IMR-90 (cell line): ENCODE measurements at regions not wholly inside any gene's neighbourhood (a gene's known extent, or its start where the extent isn't known, plus 50 kb on each side); places are given as distances from the start of the nearest gene placed in this dataset.

Source experiments
- ATAC-seq: fragments of 200-7000 bp; cut with Tn5 transposase; 2 replicates; pipeline ENCODE4 v1.9.1; 2020; ENCODE audit warnings: low read depth, mild to moderate bottlenecking, moderate library complexity
- BruUV-seq: library from RNA; stranded (reverse); fragments of 400-500 nt; replicated peaks from 2 replicates; lab custom pipeline; 2021; lab: Mats Ljungman, UMichigan
- CTCF ChIA-PET: fragments of 300-600 bp; formaldehyde crosslinking; extraction: SDS; loops from one replicate; lab custom pipeline; 2021; ENCODE audit warnings: antibody characterized with exemption; lab: Yijun Ruan, JAX
- POLR2A ChIA-PET: fragments of 300-600 bp; sonication (Branson Sonifier 250); formaldehyde crosslinking; loops from one replicate; lab custom pipeline; 2022; ENCODE audit warnings: antibody characterized with exemption; ENCODE audit not compliant: unreplicated experiment; lab: Charles Lee
- DNase-seq: peaks from one replicate; pipeline ENCODE4 v3.0.0; 2013
- H2AFZ ChIP-seq: replicated peaks from 2 replicates; pipeline ENCODE3; 2013; ENCODE audit warnings: low read length, mild to moderate bottlenecking; ENCODE audit not compliant: poor library complexity
- H2AK5ac ChIP-seq: 2 replicates; pipeline ENCODE4 v1.6.1; 2013; ENCODE audit warnings: low read depth, low read length, inconsistent platforms
- H2AK9ac ChIP-seq: replicated peaks from 2 replicates; pipeline ENCODE3; 2013; ENCODE audit warnings: mild to moderate bottlenecking, low read depth, low read length, moderate library complexity; ENCODE audit not compliant: poor library complexity
- H2BK120ac ChIP-seq: 2 replicates; pipeline ENCODE4 v1.6.1; 2013; ENCODE audit warnings: low read depth, low read length, inconsistent platforms
- H2BK15ac ChIP-seq: 3 replicates; pipeline ENCODE4 v1.6.1; 2013; ENCODE audit warnings: low read depth, low read length, inconsistent platforms
- H2BK20ac ChIP-seq: 2 replicates; pipeline ENCODE4 v1.6.1; 2013; ENCODE audit warnings: low read depth, mild to moderate bottlenecking, inconsistent platforms, low read length, moderate library complexity
- H2BK5ac ChIP-seq: 2 replicates; pipeline ENCODE4 v1.6.1; 2013; ENCODE audit warnings: mild to moderate bottlenecking, low read depth, low read length, inconsistent platforms; ENCODE audit not compliant: poor library complexity, severe bottlenecking
- H3K14ac ChIP-seq: replicated peaks from 2 replicates; pipeline ENCODE4 v1.6.1; 2013; ENCODE audit warnings: low read depth, low read length, inconsistent platforms
- H3K18ac ChIP-seq: 2 replicates; pipeline ENCODE4 v1.6.1; 2013; ENCODE audit warnings: low read depth, low read length, control low read depth
- H3K23ac ChIP-seq: 2 replicates; pipeline ENCODE4 v1.6.1; 2013; ENCODE audit warnings: low read depth, low read length, inconsistent platforms
- H3K27ac ChIP-seq: 2 replicates; pipeline ENCODE4 v1.5.1; 2013; ENCODE audit warnings: mild to moderate bottlenecking, control low read depth, low read length; ENCODE audit not compliant: insufficient read depth
- H3K27me3 ChIP-seq: 2 replicates; pipeline ENCODE4 v1.6.1; 2013; ENCODE audit warnings: low read length; ENCODE audit not compliant: control insufficient read depth, insufficient read depth
- H3K36me3 ChIP-seq: 2 replicates; pipeline ENCODE4 v1.6.1; 2013; ENCODE audit warnings: low read length, mixed read lengths; ENCODE audit not compliant: control insufficient read depth, insufficient read depth
- H3K4ac ChIP-seq: 2 replicates; pipeline ENCODE4 v1.6.1; 2013; ENCODE audit warnings: low read depth, low read length, inconsistent platforms
- H3K4me1 ChIP-seq: 2 replicates; pipeline ENCODE4 v1.6.1; 2013; ENCODE audit warnings: low read length, mixed read lengths; ENCODE audit not compliant: control insufficient read depth, insufficient read depth
- H3K4me2 ChIP-seq: 2 replicates; pipeline ENCODE4 v1.6.1; 2013; ENCODE audit warnings: low read depth, mild to moderate bottlenecking, control low read depth, low read length, moderate library complexity
- H3K4me3 ChIP-seq: 2 replicates; pipeline ENCODE4 v1.5.1; 2013; ENCODE audit warnings: low read depth, mild to moderate bottlenecking, control low read depth, low read length, moderate library complexity; ENCODE audit not compliant: insufficient read depth
- H3K56ac ChIP-seq: 2 replicates; pipeline ENCODE4 v1.6.1; 2013; ENCODE audit warnings: low read length, inconsistent platforms; ENCODE audit not compliant: insufficient read depth; ENCODE audit errors: extremely low read depth
- H3K79me1 ChIP-seq, 2 experiments: 2 replicates each; pipeline ENCODE4 v1.6.1; 2013; ENCODE audit warnings: low read length in 2 of 2, inconsistent platforms in 1 of 2, low read depth in 1 of 2
- H3K9ac ChIP-seq: 2 replicates; pipeline ENCODE4 v1.6.1; 2013; ENCODE audit warnings: low read depth, low read length, control low read depth
- H3K9me1 ChIP-seq: 2 replicates; pipeline ENCODE4 v1.6.1; 2013; ENCODE audit warnings: low read length, inconsistent platforms; ENCODE audit not compliant: insufficient read depth
- H3K9me3 ChIP-seq: 2 replicates; pipeline ENCODE4 v1.6.1; 2013; ENCODE audit warnings: low read length; ENCODE audit not compliant: control insufficient read depth, insufficient read depth
- H4K20me1 ChIP-seq: 2 replicates; pipeline ENCODE4 v1.6.1; 2013; ENCODE audit warnings: low read length, inconsistent platforms; ENCODE audit not compliant: insufficient read depth
- H4K5ac ChIP-seq: 2 replicates; pipeline ENCODE4 v1.6.1; 2013; ENCODE audit warnings: mild to moderate bottlenecking, low read depth, low read length, control low read depth
- H4K8ac ChIP-seq, 2 experiments: 2 replicates each; pipeline ENCODE4 v1.6.1; 2013; ENCODE audit warnings: low read depth in 2 of 2, low read length in 2 of 2, control low read depth in 1 of 2, inconsistent platforms in 1 of 2
- H4K91ac ChIP-seq: 2 replicates; pipeline ENCODE4 v1.6.1; 2013; ENCODE audit warnings: low read depth, low read length, inconsistent platforms; ENCODE audit not compliant: insufficient read depth
- BHLHE40 ChIP-seq: fragments of 150-350 bp; IDR thresholded peaks from 2 replicates; pipeline ENCODE4 v1.6.1; 2016; ENCODE audit warnings: mild to moderate bottlenecking, low read depth, low read length
- CEBPB ChIP-seq: IDR thresholded peaks from 2 replicates; pipeline ENCODE4 v1.6.1; 2012; ENCODE audit warnings: low read depth, low read length, improper control_type of control experiment
- CHD1 ChIP-seq: IDR thresholded peaks from 2 replicates; pipeline ENCODE4 v1.6.1; 2012; ENCODE audit warnings: low read depth, low read length, improper control_type of control experiment
- CTCF ChIP-seq: conservative IDR thresholded peaks from 2 replicates; pipeline ENCODE4 v1.5.1; 2012; ENCODE audit warnings: mild to moderate bottlenecking, low read depth, low read length, improper control_type of control experiment
- ELK1 ChIP-seq: fragments of 150-350 bp; IDR thresholded peaks from 2 replicates; pipeline ENCODE4 v1.6.1; 2016; ENCODE audit warnings: low read depth, mild to moderate bottlenecking, low read length, moderate library complexity, borderline replicate concordance
- FOS ChIP-seq: fragments of 150-350 bp; IDR thresholded peaks from 2 replicates; pipeline ENCODE4 v1.6.1; 2016; ENCODE audit warnings: low read depth, low read length
- MAFK ChIP-seq: IDR thresholded peaks from 2 replicates; pipeline ENCODE4 v1.6.1; 2012; ENCODE audit warnings: low read depth, low read length, improper control_type of control experiment
- MAZ ChIP-seq: IDR thresholded peaks from 2 replicates; pipeline ENCODE4 v1.6.1; 2012; ENCODE audit warnings: low read depth, mild to moderate bottlenecking, low read length, improper control_type of control experiment, moderate library complexity, borderline replicate concordance
- MXI1 ChIP-seq: IDR thresholded peaks from 2 replicates; pipeline ENCODE4 v1.6.1; 2012; ENCODE audit warnings: low read depth, mild to moderate bottlenecking, low read length, moderate library complexity, borderline replicate concordance
- NFE2L2 ChIP-seq: fragments of 150-350 bp; IDR thresholded peaks from 2 replicates; pipeline ENCODE4 v1.6.1; 2016; ENCODE audit warnings: low read depth, mild to moderate bottlenecking, low read length
- POLR2A ChIP-seq: IDR thresholded peaks from 2 replicates; pipeline ENCODE4 v1.6.1; 2012; ENCODE audit warnings: mild to moderate bottlenecking, low read depth, low read length
- RAD21 ChIP-seq: IDR thresholded peaks from 2 replicates; pipeline ENCODE4 v1.6.1; 2012; ENCODE audit warnings: low read length, improper control_type of control experiment
- RCOR1 ChIP-seq: IDR thresholded peaks from 2 replicates; pipeline ENCODE4 v1.6.1; 2012; ENCODE audit warnings: mild to moderate bottlenecking, low read length, improper control_type of control experiment; ENCODE audit not compliant: insufficient replicate concordance
- RFX5 ChIP-seq: IDR thresholded peaks from 2 replicates; pipeline ENCODE4 v1.8.0; 2012; ENCODE audit warnings: low read depth, mild to moderate bottlenecking, low read length, moderate library complexity
- SMC3 ChIP-seq: fragments of 150-350 bp; IDR thresholded peaks from 2 replicates; pipeline ENCODE4 v1.6.1; 2016; ENCODE audit warnings: low read depth, mild to moderate bottlenecking, antibody characterized with exemption, low read length, moderate library complexity
- USF2 ChIP-seq: fragments of 150-350 bp; IDR thresholded peaks from 2 replicates; pipeline ENCODE4 v1.6.1; 2017; ENCODE audit warnings: mild to moderate bottlenecking, antibody characterized with exemption, low read length, low read depth
- WGBS, 2 experiments: methylation state at CpG; one replicate each; pipeline versions ENCODE4 v1.1.5 to v1.1.7; 2013; ENCODE audit warnings: missing lambda C conversion rate in 2 of 2; ENCODE audit not compliant: insufficient read length in 1 of 2; ENCODE audit errors: extremely low coverage in 2 of 2; 5-methylcytosine and 5-hydroxymethylcytosine counted together
- dilution Hi-C: fragments of 300-500 bp; cut with HindIII; formaldehyde crosslinking; loops from one replicate; pipeline ENCODE4 v1.14.3; 2018; ENCODE audit warnings: low sequenced_read_pairs; ENCODE audit not compliant: unreplicated experiment
- in situ Hi-C: fragments of 300-500 bp; cut with MboI; formaldehyde crosslinking; loops from 3 replicates; pipeline ENCODE4 v1.14.3; 2019; ENCODE audit warnings: low sequenced_read_pairs, inconsistent platforms, mixed read lengths
- intact Hi-C: fragments of 100-400 bp; cut with micrococcal nuclease; formaldehyde crosslinking; loops from 2 replicates; pipeline ENCODE4 v1.10.0; 2022

- Histone ChIP-seq H3K18ac (no peak overlapping the region), H3K23ac (no peak overlapping the region), H4K91ac (no peak overlapping the region), H3K56ac (no peak overlapping the region), H2AFZ (no peak overlapping the region), H4K20me1 (no peaks in the 10 kb centered on the region), H3K4me3 (no peak overlapping the region), H3K9ac (no peak overlapping the region), H4K5ac (no peak overlapping the region), H3K9me3 (no peaks in the 10 kb centered on the region), H3K4ac (no peak overlapping the region), H3K9me1 (no peaks in the 10 kb centered on the region), H3K27me3 (no peaks in the 10 kb centered on the region), H2BK20ac (no peak overlapping the region), H2BK120ac (no peak overlapping the region), H3K4me1 (no peaks in the 10 kb centered on the region), H3K36me3 (no peaks in the 10 kb centered on the region), H3K4me2 (no peak overlapping the region), H4K8ac (no peak overlapping the region), H2BK5ac (no peak overlapping the region), H3K27ac (no peak overlapping the region), H3K14ac (no peak overlapping the region), H3K79me1 (no peaks in the 10 kb centered on the region), H2BK15ac (no peak overlapping the region), H2AK5ac (no peak overlapping the region), H2AK9ac (no peak overlapping the region)
- DNase-seq = no peak
- intact Hi-C loops (no loop called here), in situ Hi-C loops (no loop called here), dilution Hi-C loops (no loop called here)
- no CpG with 5 or more reads among the region's 1 CpG for WGBS, 2 experiments
- no TSS peak for BruUV-seq
- POLR2A ChIA-PET = no interaction called here
- TF ChIP-seq MAFK = no peak
- TF ChIP-seq USF2 = no peak
- no peak for TF ChIP-seq CEBPB
- no peak for TF ChIP-seq POLR2A
- no peak for TF ChIP-seq BHLHE40
- TF ChIP-seq CTCF = no peak
- no peak for TF ChIP-seq RFX5
- no peak for TF ChIP-seq MXI1
- TF ChIP-seq RCOR1 = no peak
- TF ChIP-seq MAZ = no peak
- TF ChIP-seq SMC3 = no peak
- TF ChIP-seq ELK1 = no peak
- no peak for TF ChIP-seq FOS
- no peak for TF ChIP-seq NFE2L2
- TF ChIP-seq RAD21 = no peak
- TF ChIP-seq CHD1 = no peak
- ATAC-seq = no peak
- CTCF ChIA-PET = interaction anchor here (0.6 kb wide), 1 partner anchor 1776 kb away, joined by 3 read pairs; no protein-coding TSS in a partner anchor
Observed at GRCh38 chr6:141653590-141653989, 479.1 kb upstream of the GJE1 start.
